Heart left ventricle (tissue), 13 donors: ENCODE measurements at regions not wholly inside any gene's neighbourhood (a gene's known extent, or its start where the extent isn't known, plus 50 kb on each side); places are given as distances from the start of the nearest gene placed in this dataset.

Source experiments
- CTCF ChIP-seq, 12 donors: fragments of 200-600 bp; sonication (generic) in 4 of 12; IDR thresholded peaks; one replicate each; pipeline versions ENCODE4 v1.5.0 to v1.8.0; 2018 to 2022; ENCODE audit warnings: antibody characterized with exemption in 12 of 12, mild to moderate bottlenecking in 5 of 12
- POLR2A ChIP-seq, 2 donors: fragments of 450-650 bp; IDR thresholded peaks; one replicate each; pipeline ENCODE4 v1.6.1; 2017; ENCODE audit warnings: antibody characterized with exemption in 2 of 2, mild to moderate bottlenecking in 2 of 2, moderate library complexity in 2 of 2
- donor health status: ischemic (EF 13 %, LVEDD 7.1; RV severe dilation, severe dysfunction).
- donor health status: DM: no; HTN: yes; CAD: no.
- donor health status: DM: no; HTN: no; CAD: no.
- donor health status: ischemic (EF 25% LVEDD 6.9; RV normal size, moderate dysfunction).
- donor health status: ischemic (EF 25% LVEDD 5.7; RV mildly dilated, moderate dysfunction).
- donor health status: ischemic (EF 35%, LVEDD 5.7; RV mildly dilated, moderate dysfunction).
- donor health status: nonischemic (EF 11% LVEDD 7.7; RV severe dilation, severe dysfunction).
- donor health status: DM: yes; HTN: yes; CAD: no.
- donor health status: PGD.
- donor health status: ischemic (EF 29% LVEDD 5.4; RV normal size, mild dysfunction).
- donor health status: nonischemic (EF 23%, LVEDD 6.1; RV moderate dilation, normal function).

GRCh38 chr14:97290977-97291376, 493.8 kb downstream of the VRK1 start:
- TF ChIP-seq CTCF (IDR thresholded peaks at IDR 0.05) (no peak), POLR2A (IDR thresholded peaks at IDR 0.05) (no peak)
